ENCODE measurements at regions not wholly inside any gene's neighbourhood (a gene's known extent, or its start where the extent isn't known, plus 50 kb on each side); places are given as distances from the start of the nearest gene placed in this dataset.

- TF ChIP-seq POLR2AphosphoS5 (IDR thresholded peaks at IDR 0.05; ENCODE audit: low read depth, low read length), result no peak
- TF ChIP-seq POLR2A (IDR thresholded peaks at IDR 0.05; ENCODE audit: low read depth, low read length), result no peak
Observed at GRCh38 chr5:89338935-89339334, 456.0 kb upstream of the MEF2C start.

All from GM12892 (cell line).